Caco-2 (cell line): ENCODE measurements at regions not wholly inside any gene's neighbourhood (a gene's known extent, or its start where the extent isn't known, plus 50 kb on each side); places are given as distances from the start of the nearest gene placed in this dataset.

Experiments used
- BruUV-seq: library from RNA; stranded (reverse); fragments of 400-500 nt; replicated peaks from 2 replicates; lab custom pipeline; 2021; lab: Mats Ljungman, UMichigan
- CTCF ChIA-PET: fragments of 300-600 bp; sonication (Branson Sonifier 250); formaldehyde crosslinking; loops from one replicate; lab custom pipeline; 2022; ENCODE audit warnings: antibody characterized with exemption; lab: Charles Lee
- POLR2A ChIA-PET: fragments of 300-600 bp; sonication (Branson Sonifier 250); formaldehyde crosslinking; loops from one replicate; lab custom pipeline; 2022; ENCODE audit warnings: antibody characterized with exemption; lab: Charles Lee
- DNase-seq, 2 experiments: peaks; one replicate each; pipeline versions ENCODE4 v3.0.0 to v3.0.0-alpha.2; 2020 to 2022
- H3K27me3 ChIP-seq: replicated peaks from 2 replicates; pipeline ENCODE4 v1.6.0; 2011; ENCODE audit warnings: low read length; ENCODE audit not compliant: control insufficient read depth, insufficient read depth
- H3K36me3 ChIP-seq: 2 replicates; pipeline ENCODE4 v1.5.1; 2011; ENCODE audit warnings: low read length; ENCODE audit not compliant: control insufficient read depth, insufficient read depth
- H3K4me1 ChIP-seq: fragments of 250-450 bp; sonication (Bioruptor Pico); 2 replicates; pipeline ENCODE4 v1.5.1; 2020; ENCODE audit warnings: mild to moderate bottlenecking
- H3K4me3 ChIP-seq: 2 replicates; pipeline ENCODE4 v1.5.1; 2011; ENCODE audit warnings: low read depth, mild to moderate bottlenecking, control low read depth, low read length
- H3K9me3 ChIP-seq: fragments of 250-450 bp; sonication (Bioruptor Pico); 2 replicates; pipeline ENCODE4 v1.5.1; 2020; ENCODE audit warnings: mild to moderate bottlenecking, moderate library complexity
- H3K27ac Mint-ChIP-seq: one replicate; pipeline ENCODE4 v1.8.0; 2022; ENCODE audit warnings: mixed read lengths; ENCODE audit not compliant: unreplicated experiment
- H3K27me3 Mint-ChIP-seq: one replicate; pipeline ENCODE4 v1.8.0; 2022; ENCODE audit warnings: mixed read lengths; ENCODE audit not compliant: insufficient read depth, unreplicated experiment
- H3K36me3 Mint-ChIP-seq: one replicate; pipeline ENCODE4 v1.8.0; 2022; ENCODE audit warnings: mild to moderate bottlenecking, mixed read lengths; ENCODE audit not compliant: insufficient read depth, unreplicated experiment
- H3K4me1 Mint-ChIP-seq: one replicate; pipeline ENCODE4 v1.8.0; 2022; ENCODE audit warnings: low read depth, mixed read lengths; ENCODE audit not compliant: unreplicated experiment
- H3K4me3 Mint-ChIP-seq: one replicate; pipeline ENCODE4 v1.8.0; 2022; ENCODE audit warnings: mild to moderate bottlenecking, moderate library complexity, mixed read lengths; ENCODE audit not compliant: unreplicated experiment
- H3K9me3 Mint-ChIP-seq: one replicate; pipeline ENCODE4 v1.8.0; 2022; ENCODE audit warnings: mixed read lengths; ENCODE audit not compliant: unreplicated experiment
- intact Hi-C: fragments of 100-400 bp; cut with micrococcal nuclease; formaldehyde crosslinking; loops from one replicate; pipeline ENCODE4 v1.10.0; 2022; ENCODE audit not compliant: unreplicated experiment
- TF ChIP-seq, protein P1 (sequence below), 2 experiments: fragments of 200-600 bp in 1 of 2; IDR thresholded peaks; 1 replicate in 1 of 2; 2 replicates in 1 of 2; pipeline versions ENCODE4 v1.5.1 to v1.8.0; 2011 to 2022; ENCODE audit warnings: antibody characterized with exemption in 1 of 2, control low read depth in 1 of 2, inconsistent platforms in 1 of 2, low read depth in 1 of 2, low read length in 1 of 2, mild to moderate bottlenecking in 1 of 2, moderate library complexity in 1 of 2; ENCODE audit not compliant: insufficient read depth in 1 of 2, severe bottlenecking in 1 of 2, unreplicated experiment in 1 of 2

DNA sequence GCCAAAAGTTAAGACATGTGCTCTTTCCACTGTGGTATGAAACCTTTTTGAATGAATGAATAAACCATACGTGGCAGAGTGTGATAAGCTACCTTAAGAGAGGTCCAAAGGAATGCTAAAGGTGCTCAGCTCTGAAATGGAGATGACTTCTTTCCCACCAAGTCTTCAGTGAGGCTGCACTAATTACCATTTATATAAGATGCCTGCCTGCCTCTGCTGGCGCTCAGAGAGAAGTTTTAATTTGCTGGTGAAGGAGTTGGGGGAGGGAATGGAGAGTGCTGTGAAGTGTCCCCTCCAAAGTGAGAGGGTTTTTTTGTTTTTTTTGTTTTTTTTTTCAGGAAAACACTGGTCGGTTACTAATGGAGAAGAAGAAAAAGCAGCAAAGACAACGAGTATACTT is 559.0 kb downstream of the OMA1 start:
- Mint-ChIP-seq H3K27ac (no peak overlapping the region), H3K27me3 (peaks cover 14% of the 10 kb centered on the region), H3K4me1 (no peaks in the 10 kb centered on the region), H3K36me3 (no peaks in the 10 kb centered on the region), H3K4me3 (no peak overlapping the region), H3K9me3 (no peaks in the 10 kb centered on the region)
- no peaks in the 10 kb centered on the region for H3K4me1 ChIP-seq
- no peak for DNase-seq
- H3K4me3 ChIP-seq: no peak overlapping the region
- H3K9me3 ChIP-seq: no peaks in the 10 kb centered on the region
- intact Hi-C loops: no loop called here
- no TSS peak for BruUV-seq
- TF ChIP-seq, protein P1, sequence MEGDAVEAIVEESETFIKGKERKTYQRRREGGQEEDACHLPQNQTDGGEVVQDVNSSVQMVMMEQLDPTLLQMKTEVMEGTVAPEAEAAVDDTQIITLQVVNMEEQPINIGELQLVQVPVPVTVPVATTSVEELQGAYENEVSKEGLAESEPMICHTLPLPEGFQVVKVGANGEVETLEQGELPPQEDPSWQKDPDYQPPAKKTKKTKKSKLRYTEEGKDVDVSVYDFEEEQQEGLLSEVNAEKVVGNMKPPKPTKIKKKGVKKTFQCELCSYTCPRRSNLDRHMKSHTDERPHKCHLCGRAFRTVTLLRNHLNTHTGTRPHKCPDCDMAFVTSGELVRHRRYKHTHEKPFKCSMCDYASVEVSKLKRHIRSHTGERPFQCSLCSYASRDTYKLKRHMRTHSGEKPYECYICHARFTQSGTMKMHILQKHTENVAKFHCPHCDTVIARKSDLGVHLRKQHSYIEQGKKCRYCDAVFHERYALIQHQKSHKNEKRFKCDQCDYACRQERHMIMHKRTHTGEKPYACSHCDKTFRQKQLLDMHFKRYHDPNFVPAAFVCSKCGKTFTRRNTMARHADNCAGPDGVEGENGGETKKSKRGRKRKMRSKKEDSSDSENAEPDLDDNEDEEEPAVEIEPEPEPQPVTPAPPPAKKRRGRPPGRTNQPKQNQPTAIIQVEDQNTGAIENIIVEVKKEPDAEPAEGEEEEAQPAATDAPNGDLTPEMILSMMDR (IDR thresholded peaks at IDR 0.05; ENCODE audit: insufficient read depth in 1 of 2, low read depth in 1 of 2, low read length in 1 of 2, severe bottlenecking in 1 of 2, unreplicated experiment in 1 of 2): no peak
- ChIA-PET POLR2A (no interaction called here), CTCF (no interaction called here)
- no peaks in the 10 kb centered on the region for H3K27me3 ChIP-seq
- H3K36me3 ChIP-seq: no peaks in the 10 kb centered on the region

DNA sequence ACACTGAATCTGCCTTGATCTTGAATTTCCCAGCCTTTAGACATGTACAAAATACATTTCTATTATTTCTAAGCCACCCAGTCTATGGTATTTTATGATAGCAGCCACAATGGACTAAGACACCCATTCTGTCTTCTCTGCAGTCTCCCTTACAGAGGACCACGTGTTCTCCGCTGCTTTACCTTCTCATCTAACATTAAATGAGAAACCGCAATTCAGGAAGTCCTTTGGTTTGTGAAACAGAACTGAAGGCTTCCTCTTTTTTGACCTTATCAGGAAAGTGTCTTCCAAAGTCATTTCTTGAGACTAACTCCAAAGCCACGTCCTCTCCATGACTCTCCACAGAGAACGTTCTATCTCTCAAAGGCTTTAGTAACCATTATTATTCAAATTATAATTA is 560.1 kb downstream of the OMA1 start:
- Histone ChIP-seq H3K9me3 (no peaks in the 10 kb centered on the region), H3K36me3 (no peaks in the 10 kb centered on the region), H3K4me1 (no peaks in the 10 kb centered on the region), H3K27me3 (no peaks in the 10 kb centered on the region), H3K4me3 (no peak overlapping the region)
- Mint-ChIP-seq H3K36me3 (no peaks in the 10 kb centered on the region), H3K4me1 (no peaks in the 10 kb centered on the region), H3K9me3 (no peaks in the 10 kb centered on the region), H3K4me3 (no peak overlapping the region), H3K27me3 (peaks cover 15% of the 10 kb centered on the region), H3K27ac (no peak overlapping the region)
- DNase-seq: no peak
- POLR2A ChIA-PET: no interaction called here
- CTCF ChIA-PET: no interaction called here
- intact Hi-C loops: no loop called here
- TF ChIP-seq, protein P1 (IDR thresholded peaks at IDR 0.05; ENCODE audit: insufficient read depth in 1 of 2, low read depth in 1 of 2, low read length in 1 of 2, severe bottlenecking in 1 of 2, unreplicated experiment in 1 of 2): no peak
- no TSS peak for BruUV-seq

DNA sequence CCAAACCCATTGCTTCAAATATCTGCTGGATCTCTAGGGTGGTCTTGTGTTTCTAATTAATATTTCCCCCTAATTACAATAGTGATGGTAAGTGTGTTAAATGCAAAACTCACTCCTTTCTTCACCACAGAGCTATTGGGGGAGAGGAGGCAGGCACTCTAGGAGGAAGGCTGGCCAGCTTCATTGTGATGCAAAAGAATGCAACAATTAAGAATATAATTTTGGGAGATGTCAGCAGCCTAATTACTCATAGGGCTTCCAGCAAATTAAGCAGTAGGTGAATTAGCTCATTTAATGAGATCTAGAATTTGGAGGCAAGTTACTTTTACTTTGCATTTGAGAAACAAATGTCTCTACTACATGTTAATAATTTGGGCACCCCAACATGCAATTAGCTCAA is 560.4 kb upstream of the DAB1 start:
- ChIA-PET CTCF (no interaction called here), POLR2A (no interaction called here)
- Mint-ChIP-seq H3K4me1 (no peaks in the 10 kb centered on the region), H3K27me3 (peaks cover 13% of the 10 kb centered on the region), H3K9me3 (no peaks in the 10 kb centered on the region), H3K36me3 (no peaks in the 10 kb centered on the region), H3K27ac (no peak overlapping the region), H3K4me3 (no peak overlapping the region)
- Histone ChIP-seq H3K4me3 (no peak overlapping the region), H3K27me3 (no peaks in the 10 kb centered on the region), H3K4me1 (no peaks in the 10 kb centered on the region), H3K36me3 (no peaks in the 10 kb centered on the region), H3K9me3 (no peaks in the 10 kb centered on the region)
- DNase-seq: no peak
- TF ChIP-seq, protein P1 (IDR thresholded peaks at IDR 0.05; ENCODE audit: insufficient read depth in 1 of 2, low read depth in 1 of 2, low read length in 1 of 2, severe bottlenecking in 1 of 2, unreplicated experiment in 1 of 2): no peak
- intact Hi-C loops: no loop called here
- no TSS peak for BruUV-seq
